ENCODE measurements at regions not wholly inside any gene's neighbourhood (a gene's known extent, or its start where the extent isn't known, plus 50 kb on each side); places are given as distances from the start of the nearest gene placed in this dataset.

GRCh38 chr2:82001614-82002013 lies 1697.1 kb upstream of the LRRTM1 start:
- Mint-ChIP-seq H3K27me3 (ENCODE audit: low read depth in 2 of 2) (no peaks in the 10 kb centered on the region), H3K9me3 (peaks cover 13 to 21% of the 10 kb centered on the region in 2 donors), H3K4me3 (no peak overlapping the region), H3K27ac (no peak overlapping the region), H3K36me3 (no peaks in the 10 kb centered on the region), H3K4me1 (no peaks in the 10 kb centered on the region)
- H3K4me3 ChIP-seq (ENCODE audit: low read length), result no peak overlapping the region
- DNase-seq (no peak), ATAC-seq (no peak)
- no peak overlapping the region for H3K27ac ChIP-seq (ENCODE audit: low read length)
- no peaks in the 10 kb centered on the region for H3K36me3 ChIP-seq (ENCODE audit: control insufficient read depth, insufficient read depth, low read length)
- TF ChIP-seq CTCF (IDR thresholded peaks at IDR 0.05), result no peak
- no peaks in the 10 kb centered on the region for H3K27me3 ChIP-seq (ENCODE audit: control insufficient read depth, insufficient read depth, low read length)
- 83% methylated on average over 4 of the region's 4 CpGs for WGBS (ENCODE audit: insufficient coverage)
- intact Hi-C loops (cut with micrococcal nuclease), result no loop called here
- H3K9me3 ChIP-seq (ENCODE audit: control insufficient read depth, insufficient read depth, low read length), result no peaks in the 10 kb centered on the region
- H3K4me1 ChIP-seq (ENCODE audit: control insufficient read depth, insufficient read depth, low read length), result no peaks in the 10 kb centered on the region

GRCh38 chr2:82000606-82001005 lies 1696.1 kb upstream of the LRRTM1 start:
- Mint-ChIP-seq H3K4me1 (no peaks in the 10 kb centered on the region), H3K9me3 (peaks cover 11 to 21% of the 10 kb centered on the region in 2 donors), H3K36me3 (peaks cover 3% of the 10 kb centered on the region), H3K4me3 (no peak overlapping the region), H3K27ac (no peak overlapping the region), H3K27me3 (ENCODE audit: low read depth in 2 of 2) (no peaks in the 10 kb centered on the region)
- ATAC-seq (no peak), DNase-seq (no peak)
- Histone ChIP-seq H3K27ac (ENCODE audit: low read length) (no peak overlapping the region), H3K27me3 (ENCODE audit: control insufficient read depth, insufficient read depth, low read length) (no peaks in the 10 kb centered on the region), H3K9me3 (ENCODE audit: control insufficient read depth, insufficient read depth, low read length) (no peaks in the 10 kb centered on the region), H3K4me1 (ENCODE audit: control insufficient read depth, insufficient read depth, low read length) (no peaks in the 10 kb centered on the region), H3K4me3 (ENCODE audit: low read length) (no peak overlapping the region), H3K36me3 (ENCODE audit: control insufficient read depth, insufficient read depth, low read length) (no peaks in the 10 kb centered on the region)
- TF ChIP-seq CTCF (IDR thresholded peaks at IDR 0.05), result no peak
- intact Hi-C loops (cut with micrococcal nuclease), result no loop called here
- WGBS (ENCODE audit: insufficient coverage), result 94% methylated on average over 2 of the region's 2 CpGs

GRCh38 chr2:81996332-81996731 lies 1691.8 kb upstream of the LRRTM1 start:
- no peak for ATAC-seq
- Histone ChIP-seq H3K27ac (ENCODE audit: low read length) (no peak overlapping the region), H3K4me1 (ENCODE audit: control insufficient read depth, insufficient read depth, low read length) (no peaks in the 10 kb centered on the region), H3K9me3 (ENCODE audit: control insufficient read depth, insufficient read depth, low read length) (peaks cover 3% of the 10 kb centered on the region), H3K4me3 (ENCODE audit: low read length) (no peak overlapping the region), H3K36me3 (ENCODE audit: control insufficient read depth, insufficient read depth, low read length) (no peaks in the 10 kb centered on the region), H3K27me3 (ENCODE audit: control insufficient read depth, insufficient read depth, low read length) (no peaks in the 10 kb centered on the region)
- no peak overlapping the region for H3K4me3 Mint-ChIP-seq
- intact Hi-C loops (cut with micrococcal nuclease), result no loop called here
- peaks cover 7 to 18% of the 10 kb centered on the region in 2 donors for H3K9me3 Mint-ChIP-seq
- H3K27me3 Mint-ChIP-seq (ENCODE audit: low read depth in 2 of 2), result no peaks in the 10 kb centered on the region
- TF ChIP-seq CTCF (IDR thresholded peaks at IDR 0.05), result no peak
- DNase-seq, result no peak
- WGBS (ENCODE audit: insufficient coverage), result 74% methylated on average over 2 of the region's 3 CpGs
- no peaks in the 10 kb centered on the region for H3K4me1 Mint-ChIP-seq
- H3K36me3 Mint-ChIP-seq, result peaks cover 8% of the 10 kb centered on the region
- no peak overlapping the region for H3K27ac Mint-ChIP-seq

DNA sequence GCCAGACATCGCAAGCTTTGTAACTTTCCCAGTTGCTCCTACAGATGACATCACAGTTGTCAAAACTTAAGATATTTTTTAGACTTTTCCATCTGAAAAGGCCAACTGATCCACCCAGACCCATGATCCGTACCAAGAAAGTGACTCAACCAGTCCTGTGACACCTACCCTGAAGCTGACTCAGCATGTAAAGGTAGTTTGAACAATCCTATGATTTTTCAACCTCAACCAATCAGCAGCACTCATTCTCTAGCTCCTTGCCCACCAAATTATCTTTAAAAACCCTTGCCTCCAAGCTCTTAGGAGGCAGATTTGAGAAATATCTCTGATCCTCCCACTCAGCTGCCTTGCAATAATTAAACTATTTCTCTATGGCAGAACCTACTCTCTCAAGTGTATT lies 1686.7 kb upstream of the LRRTM1 start:
- WGBS (ENCODE audit: insufficient coverage), result 92% methylated on average over 2 of the region's 2 CpGs
- no peak overlapping the region for H3K27ac Mint-ChIP-seq
- ATAC-seq (no peak), DNase-seq (no peak)
- Histone ChIP-seq H3K9me3 (ENCODE audit: control insufficient read depth, insufficient read depth, low read length) (peaks cover 7% of the 10 kb centered on the region), H3K27me3 (ENCODE audit: control insufficient read depth, insufficient read depth, low read length) (no peaks in the 10 kb centered on the region), H3K4me3 (ENCODE audit: low read length) (no peak overlapping the region), H3K36me3 (ENCODE audit: control insufficient read depth, insufficient read depth, low read length) (no peaks in the 10 kb centered on the region), H3K27ac (ENCODE audit: low read length) (no peak overlapping the region), H3K4me1 (ENCODE audit: control insufficient read depth, insufficient read depth, low read length) (no peaks in the 10 kb centered on the region)
- no peak overlapping the region for H3K4me3 Mint-ChIP-seq
- H3K4me1 Mint-ChIP-seq, result no peaks in the 10 kb centered on the region
- no peaks in the 10 kb centered on the region for H3K27me3 Mint-ChIP-seq (ENCODE audit: low read depth in 2 of 2)
- peaks cover 8% of the 10 kb centered on the region for H3K36me3 Mint-ChIP-seq
- peaks cover 4 to 10% of the 10 kb centered on the region in 2 donors for H3K9me3 Mint-ChIP-seq
- TF ChIP-seq CTCF (IDR thresholded peaks at IDR 0.05), result no peak
- intact Hi-C loops (cut with micrococcal nuclease), result no loop called here

All from natural killer cell (primary cell).